PC-3 (cell line): ENCODE measurements at regions not wholly inside any gene's neighbourhood (a gene's known extent, or its start where the extent isn't known, plus 50 kb on each side); places are given as distances from the start of the nearest gene placed in this dataset.

Experiments
- ATAC-seq: fragments of 200-7000 bp; cut with Tn5 transposase; 2 replicates; pipeline ENCODE4 v1.9.1; 2020; ENCODE audit warnings: mild to moderate bottlenecking, moderate library complexity
- BruUV-seq: library from RNA; stranded (reverse); fragments of 400-500 nt; replicated peaks from 2 replicates; lab custom pipeline; 2021; lab: Mats Ljungman, UMichigan
- CTCF ChIA-PET: fragments of 300-600 bp; sonication (Branson Sonifier 250); formaldehyde crosslinking; loops from one replicate; lab custom pipeline; 2022; ENCODE audit warnings: antibody characterized with exemption; lab: Charles Lee
- POLR2A ChIA-PET: fragments of 300-600 bp; sonication (Branson Sonifier 250); formaldehyde crosslinking; loops from one replicate; lab custom pipeline; 2022; ENCODE audit warnings: antibody characterized with exemption; ENCODE audit not compliant: unreplicated experiment; lab: Charles Lee
- DNase-seq: peaks from one replicate; pipeline ENCODE4 v3.0.0-alpha.2; 2015
- H2AFZ ChIP-seq: fragments of 300-600 bp; sonication (generic); 2 replicates; pipeline ENCODE4 v1.6.0; 2016; ENCODE audit warnings: antibody characterized with exemption, low read length
- H3F3A ChIP-seq: fragments of 300-600 bp; sonication (generic); one replicate; pipeline ENCODE4 v1.6.0; 2017; ENCODE audit warnings: antibody characterized with exemption, low read length, control low read depth, mild to moderate bottlenecking; ENCODE audit not compliant: unreplicated experiment
- H3K27ac ChIP-seq: fragments of 300-600 bp; sonication (generic); 2 replicates; pipeline ENCODE4 v1.5.1; 2016; ENCODE audit warnings: mild to moderate bottlenecking, low read length
- H3K27me3 ChIP-seq: fragments of 300-600 bp; sonication (generic); 2 replicates; pipeline ENCODE4 v1.6.1; 2016; ENCODE audit warnings: low read length, mixed read lengths
- H3K36me3 ChIP-seq: fragments of 300-600 bp; sonication (generic); 2 replicates; pipeline ENCODE4 v1.6.1; 2016; ENCODE audit warnings: low read depth, mixed run types, low read length, mixed read lengths
- H3K4me1 ChIP-seq: fragments of 300-600 bp; sonication (generic); 2 replicates; pipeline ENCODE4 v1.5.1; 2016; ENCODE audit warnings: low read length; ENCODE audit not compliant: insufficient read depth
- H3K4me2 ChIP-seq: fragments of 300-600 bp; sonication (generic); 2 replicates; pipeline ENCODE4 v1.6.0; 2016; ENCODE audit warnings: low read length
- H3K4me3 ChIP-seq: fragments of 300-600 bp; sonication (generic); 2 replicates; pipeline ENCODE4 v1.5.1; 2016; ENCODE audit warnings: mild to moderate bottlenecking, low read length, mixed read lengths
- H3K79me2 ChIP-seq: fragments of 300-600 bp; sonication (generic); 2 replicates; pipeline ENCODE4 v1.6.1; 2017; ENCODE audit warnings: low read length, mixed read lengths
- H3K9ac ChIP-seq: fragments of 300-600 bp; sonication (generic); 2 replicates; pipeline ENCODE4 v1.6.0; 2016; ENCODE audit warnings: mild to moderate bottlenecking, low read length
- H3K9me2 ChIP-seq: fragments of 300-600 bp; sonication (generic); replicated peaks from 2 replicates; pipeline ENCODE4 v1.6.1; 2016; ENCODE audit warnings: mixed run types, low read length, mixed read lengths
- H3K9me3 ChIP-seq: fragments of 300-600 bp; sonication (generic); 2 replicates; pipeline ENCODE4 v1.6.1; 2016; ENCODE audit warnings: low read length, mixed read lengths
- H4K20me1 ChIP-seq: fragments of 300-600 bp; sonication (generic); 2 replicates; pipeline ENCODE4 v1.6.1; 2016; ENCODE audit warnings: low read length, mixed read lengths
- EZH2 ChIP-seq: fragments of 300-600 bp; sonication (generic); IDR thresholded peaks from one replicate; pipeline ENCODE4 v1.6.1; 2017; ENCODE audit warnings: antibody characterized with exemption, mild to moderate bottlenecking, low read length; ENCODE audit not compliant: unreplicated experiment
- EZH2phosphoT487 ChIP-seq: fragments of 300-600 bp; sonication (generic); IDR thresholded peaks from 2 replicates; pipeline ENCODE4 v1.6.1; 2018; ENCODE audit warnings: mild to moderate bottlenecking, antibody characterized with exemption, low read length, borderline replicate concordance
- intact Hi-C: fragments of 100-400 bp; cut with micrococcal nuclease; formaldehyde crosslinking; loops from 2 replicates; pipeline ENCODE4 v1.9.0; 2023
- TF ChIP-seq, protein P1 (sequence below): fragments of 300-600 bp; sonication (generic); conservative IDR thresholded peaks from 2 replicates; pipeline ENCODE4 v1.5.1; 2017; ENCODE audit warnings: antibody characterized with exemption, low read depth, mild to moderate bottlenecking, low read length

DNA sequence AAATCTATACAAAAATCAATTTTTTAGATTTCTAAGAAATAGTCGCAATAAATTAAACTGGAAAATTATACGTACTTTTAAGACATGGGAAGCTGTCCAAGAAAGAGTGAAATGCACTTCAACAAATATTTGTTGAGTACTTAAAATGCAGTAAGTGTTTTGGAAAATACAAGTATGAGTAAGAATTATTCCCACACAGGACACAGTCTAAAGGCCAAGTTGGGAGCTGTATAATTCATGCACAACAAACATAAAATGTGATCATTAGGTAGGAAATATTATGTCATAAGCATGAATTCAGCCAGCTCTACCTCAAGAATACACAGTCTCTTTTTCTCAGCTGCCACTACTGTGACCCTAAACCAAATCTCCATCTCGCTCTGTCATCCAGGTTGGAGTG, 267.6 kb downstream of the CNTN3 start:
- TF ChIP-seq, protein P1, sequence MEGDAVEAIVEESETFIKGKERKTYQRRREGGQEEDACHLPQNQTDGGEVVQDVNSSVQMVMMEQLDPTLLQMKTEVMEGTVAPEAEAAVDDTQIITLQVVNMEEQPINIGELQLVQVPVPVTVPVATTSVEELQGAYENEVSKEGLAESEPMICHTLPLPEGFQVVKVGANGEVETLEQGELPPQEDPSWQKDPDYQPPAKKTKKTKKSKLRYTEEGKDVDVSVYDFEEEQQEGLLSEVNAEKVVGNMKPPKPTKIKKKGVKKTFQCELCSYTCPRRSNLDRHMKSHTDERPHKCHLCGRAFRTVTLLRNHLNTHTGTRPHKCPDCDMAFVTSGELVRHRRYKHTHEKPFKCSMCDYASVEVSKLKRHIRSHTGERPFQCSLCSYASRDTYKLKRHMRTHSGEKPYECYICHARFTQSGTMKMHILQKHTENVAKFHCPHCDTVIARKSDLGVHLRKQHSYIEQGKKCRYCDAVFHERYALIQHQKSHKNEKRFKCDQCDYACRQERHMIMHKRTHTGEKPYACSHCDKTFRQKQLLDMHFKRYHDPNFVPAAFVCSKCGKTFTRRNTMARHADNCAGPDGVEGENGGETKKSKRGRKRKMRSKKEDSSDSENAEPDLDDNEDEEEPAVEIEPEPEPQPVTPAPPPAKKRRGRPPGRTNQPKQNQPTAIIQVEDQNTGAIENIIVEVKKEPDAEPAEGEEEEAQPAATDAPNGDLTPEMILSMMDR: no peak
- no peak for TF ChIP-seq EZH2
- no peak for TF ChIP-seq EZH2phosphoT487
- H3K36me3 ChIP-seq: no peaks in the 10 kb centered on the region
- H3K4me3 ChIP-seq: no peak overlapping the region
- H3K27me3 ChIP-seq: 0 out of 2 replicates have a peak, but pooled peaks cover 4% of the 10 kb centered on the region
- peaks cover 21% of the 10 kb centered on the region for H3K9me3 ChIP-seq
- intact Hi-C loops: no loop called here
- H3K4me2 ChIP-seq: no peak overlapping the region
- ChIA-PET CTCF (no interaction called here), POLR2A (no interaction called here)
- no TSS peak for BruUV-seq
- H4K20me1 ChIP-seq: no peaks in the 10 kb centered on the region
- DNase-seq (no peak), ATAC-seq (no peak)
- no peak overlapping the region for H2AFZ ChIP-seq
- H3F3A ChIP-seq: no peaks in the 10 kb centered on the region
- H3K9me2 ChIP-seq: no peaks in the 10 kb centered on the region
- no peak overlapping the region for H3K9ac ChIP-seq
- H3K79me2 ChIP-seq: no peaks in the 10 kb centered on the region
- no peak overlapping the region for H3K27ac ChIP-seq
- H3K4me1 ChIP-seq: no peaks in the 10 kb centered on the region

DNA sequence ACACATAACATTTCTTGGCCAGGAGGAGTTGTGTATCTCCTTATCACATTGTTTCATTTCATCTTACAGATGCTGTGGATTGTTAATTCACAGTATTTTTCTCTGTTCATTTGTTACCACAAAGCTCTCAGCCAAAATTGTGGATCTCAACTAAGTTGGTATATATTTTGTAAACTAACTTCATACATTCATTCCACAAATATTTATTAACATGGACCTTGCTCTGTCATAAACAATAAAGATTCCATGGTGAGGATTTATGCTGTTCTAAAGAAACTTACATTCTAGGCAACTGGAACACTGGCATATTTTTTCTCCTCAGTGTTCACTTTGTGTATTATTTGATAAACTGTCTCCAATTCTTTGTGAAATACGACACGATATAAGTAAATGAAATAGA, 268.8 kb downstream of the CNTN3 start:
- 0 out of 2 replicates have a peak, but pooled peaks cover 4% of the 10 kb centered on the region for H3K27me3 ChIP-seq
- H2AFZ ChIP-seq: no peak overlapping the region
- no peak overlapping the region for H3K4me3 ChIP-seq
- no TSS peak for BruUV-seq
- no peak overlapping the region for H3K9ac ChIP-seq
- no peak overlapping the region for H3K27ac ChIP-seq
- H3K36me3 ChIP-seq: no peaks in the 10 kb centered on the region
- TF ChIP-seq EZH2phosphoT487 (no peak), EZH2 (no peak)
- TF ChIP-seq, protein P1: no peak
- intact Hi-C loops: no loop called here
- no peak for ATAC-seq
- no peaks in the 10 kb centered on the region for H3F3A ChIP-seq
- no peaks in the 10 kb centered on the region for H3K79me2 ChIP-seq
- no peak overlapping the region for H3K4me2 ChIP-seq
- H4K20me1 ChIP-seq: no peaks in the 10 kb centered on the region
- H3K9me2 ChIP-seq: no peaks in the 10 kb centered on the region
- CTCF ChIA-PET: no interaction called here
- no peak for DNase-seq
- H3K4me1 ChIP-seq: no peaks in the 10 kb centered on the region
- POLR2A ChIA-PET: no interaction called here
- peaks cover 30% of the 10 kb centered on the region for H3K9me3 ChIP-seq

DNA sequence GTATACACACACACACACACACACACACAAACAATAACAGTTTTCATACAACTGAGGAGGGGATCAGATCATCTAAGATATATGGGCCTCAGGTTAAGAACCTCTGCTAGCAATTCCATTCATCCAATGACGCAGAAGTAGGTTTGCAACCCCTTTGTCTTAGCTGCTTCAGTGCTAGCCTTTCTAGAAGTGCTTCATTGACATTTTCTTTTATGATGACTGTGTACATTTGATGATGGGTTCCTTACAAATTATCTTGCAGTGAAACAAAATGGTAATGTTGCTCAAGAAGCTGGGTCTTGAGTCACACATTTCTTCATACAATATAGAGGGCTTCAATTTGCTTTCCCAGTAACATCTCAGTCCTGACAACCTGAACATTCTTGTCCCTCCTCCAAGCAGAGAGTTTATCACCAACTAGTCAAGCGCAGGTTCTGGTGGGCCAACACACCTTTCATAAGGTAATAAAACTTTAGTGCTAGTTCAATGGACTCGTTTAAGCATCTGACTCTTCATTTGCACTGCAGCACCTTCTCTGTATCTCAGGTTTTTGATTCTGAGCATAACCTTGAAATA, 269.5 kb downstream of the CNTN3 start:
- no peak overlapping the region for H2AFZ ChIP-seq
- DNase-seq (no peak), ATAC-seq (no peak)
- H3K4me1 ChIP-seq: no peaks in the 10 kb centered on the region
- no peaks in the 10 kb centered on the region for H3K36me3 ChIP-seq
- H3K9me3 ChIP-seq: peaks cover 30% of the 10 kb centered on the region
- H3F3A ChIP-seq: no peaks in the 10 kb centered on the region
- H3K4me2 ChIP-seq: no peak overlapping the region
- H3K79me2 ChIP-seq: no peaks in the 10 kb centered on the region
- POLR2A ChIA-PET: no interaction called here
- TF ChIP-seq EZH2 (no peak), EZH2phosphoT487 (no peak)
- TF ChIP-seq, protein P1: no peak
- no TSS peak for BruUV-seq
- H3K4me3 ChIP-seq: no peak overlapping the region
- H3K27me3 ChIP-seq: 0 out of 2 replicates have a peak, but pooled peaks cover 4% of the 10 kb centered on the region
- H3K27ac ChIP-seq: no peak overlapping the region
- CTCF ChIA-PET: no interaction called here
- H4K20me1 ChIP-seq: no peaks in the 10 kb centered on the region
- H3K9ac ChIP-seq: no peak overlapping the region
- no peaks in the 10 kb centered on the region for H3K9me2 ChIP-seq
- intact Hi-C loops: no loop called here
